Panc1 (cell line): ENCODE measurements at regions not wholly inside any gene's neighbourhood (a gene's known extent, or its start where the extent isn't known, plus 50 kb on each side); places are given as distances from the start of the nearest gene placed in this dataset.

ENCODE experiments used
- ATAC-seq: fragments of 200-7000 bp; cut with Tn5 transposase; 2 replicates; pipeline ENCODE4 v1.9.1; 2020; ENCODE audit warnings: mild to moderate bottlenecking, moderate library complexity
- BruUV-seq: library from RNA; stranded (reverse); fragments of 400-500 nt; replicated peaks from 2 replicates; lab custom pipeline; 2021; lab: Mats Ljungman, UMichigan
- CTCF ChIA-PET: fragments of 300-600 bp; sonication (Branson Sonifier 250); formaldehyde crosslinking; loops from one replicate; lab custom pipeline; 2022; ENCODE audit warnings: antibody characterized with exemption; lab: Charles Lee
- POLR2A ChIA-PET: fragments of 300-600 bp; sonication (Branson Sonifier 250); formaldehyde crosslinking; loops from one replicate; lab custom pipeline; 2022; ENCODE audit warnings: antibody characterized with exemption; lab: Charles Lee
- DNase-seq: peaks from one replicate; pipeline ENCODE4 v3.0.0-alpha.2; 2010; ENCODE audit warnings: low read depth, low spot score
- H3K27ac ChIP-seq: 2 replicates; pipeline ENCODE4 v1.5.1; 2011; ENCODE audit warnings: mild to moderate bottlenecking, low read length, inconsistent platforms
- H3K27me3 ChIP-seq: fragments of 200-500 bp; sonication (Bioruptor generic); 2 replicates; pipeline ENCODE4 v1.6.0; 2014; ENCODE audit warnings: low read length, inconsistent platforms; ENCODE audit not compliant: control insufficient read depth, insufficient read depth
- H3K36me3 ChIP-seq: fragments of 200-500 bp; sonication (Bioruptor generic); 2 replicates; pipeline ENCODE4 v1.5.1; 2014; ENCODE audit warnings: inconsistent platforms, mild to moderate bottlenecking, low read length, moderate library complexity; ENCODE audit not compliant: control insufficient read depth, insufficient read depth
- H3K4me1 ChIP-seq: 2 replicates; pipeline ENCODE4 v1.5.1; 2011; ENCODE audit warnings: inconsistent platforms, mild to moderate bottlenecking, low read length, moderate library complexity; ENCODE audit not compliant: control insufficient read depth, insufficient read depth
- H3K4me3 ChIP-seq, 2 experiments: 2 replicates each; pipeline ENCODE4 v1.5.1; 2011 to 2012; ENCODE audit warnings: low read depth in 2 of 2, low read length in 2 of 2, mild to moderate bottlenecking in 2 of 2, inconsistent platforms in 1 of 2, moderate library complexity in 1 of 2
- H3K9me3 ChIP-seq: fragments of 200-500 bp; sonication (Bioruptor generic); 2 replicates; pipeline ENCODE4 v1.5.1; 2014; ENCODE audit warnings: low read depth, mild to moderate bottlenecking, inconsistent platforms, low read length, moderate library complexity; ENCODE audit not compliant: control insufficient read depth, insufficient read depth
- POLR2AphosphoS5 ChIP-seq: IDR thresholded peaks from 2 replicates; pipeline ENCODE4 v1.6.1; 2012; ENCODE audit warnings: mild to moderate bottlenecking, low read depth, low read length, moderate library complexity
- REST ChIP-seq, 2 experiments: IDR thresholded peaks; 2 replicates each; pipeline ENCODE4 v1.6.1; 2011 to 2012; ENCODE audit warnings: low read depth in 2 of 2, control low read depth in 1 of 2, low read length in 1 of 2, mild to moderate bottlenecking in 1 of 2, moderate library complexity in 1 of 2; ENCODE audit not compliant: insufficient read depth in 1 of 2
- SIN3A ChIP-seq: IDR thresholded peaks from 2 replicates; pipeline ENCODE4 v1.6.1; 2012; ENCODE audit warnings: low read depth, mild to moderate bottlenecking, low read length, moderate library complexity, borderline replicate concordance; ENCODE audit not compliant: insufficient read depth
- TCF7L2 ChIP-seq: IDR thresholded peaks from 2 replicates; pipeline ENCODE4 v1.6.1; 2011; ENCODE audit warnings: mild to moderate bottlenecking, low read depth, low read length, inconsistent platforms
- in situ Hi-C: cut with HindIII; loops from 2 replicates; pipeline ENCODE4 v1.10.0; 2016; ENCODE audit warnings: low sequenced_read_pairs, low pct_unique_long_range_greater_than_20kb
- intact Hi-C: fragments of 100-400 bp; cut with micrococcal nuclease; formaldehyde crosslinking; loops from one replicate; pipeline ENCODE4 v1.10.0; 2022; ENCODE audit not compliant: unreplicated experiment
- TF ChIP-seq, protein P1 (sequence below): fragments of 450-650 bp; IDR thresholded peaks from 2 replicates; pipeline ENCODE4 v1.5.1; 2017; ENCODE audit warnings: mild to moderate bottlenecking

- TF ChIP-seq, protein P1, sequence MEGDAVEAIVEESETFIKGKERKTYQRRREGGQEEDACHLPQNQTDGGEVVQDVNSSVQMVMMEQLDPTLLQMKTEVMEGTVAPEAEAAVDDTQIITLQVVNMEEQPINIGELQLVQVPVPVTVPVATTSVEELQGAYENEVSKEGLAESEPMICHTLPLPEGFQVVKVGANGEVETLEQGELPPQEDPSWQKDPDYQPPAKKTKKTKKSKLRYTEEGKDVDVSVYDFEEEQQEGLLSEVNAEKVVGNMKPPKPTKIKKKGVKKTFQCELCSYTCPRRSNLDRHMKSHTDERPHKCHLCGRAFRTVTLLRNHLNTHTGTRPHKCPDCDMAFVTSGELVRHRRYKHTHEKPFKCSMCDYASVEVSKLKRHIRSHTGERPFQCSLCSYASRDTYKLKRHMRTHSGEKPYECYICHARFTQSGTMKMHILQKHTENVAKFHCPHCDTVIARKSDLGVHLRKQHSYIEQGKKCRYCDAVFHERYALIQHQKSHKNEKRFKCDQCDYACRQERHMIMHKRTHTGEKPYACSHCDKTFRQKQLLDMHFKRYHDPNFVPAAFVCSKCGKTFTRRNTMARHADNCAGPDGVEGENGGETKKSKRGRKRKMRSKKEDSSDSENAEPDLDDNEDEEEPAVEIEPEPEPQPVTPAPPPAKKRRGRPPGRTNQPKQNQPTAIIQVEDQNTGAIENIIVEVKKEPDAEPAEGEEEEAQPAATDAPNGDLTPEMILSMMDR, result no peak
- TF ChIP-seq SIN3A, result no peak
- TF ChIP-seq REST (IDR thresholded peaks at IDR 0.05; ENCODE audit: insufficient read depth in 1 of 2, low read depth in 2 of 2, low read length in 1 of 2), result no peak
- TF ChIP-seq TCF7L2, result no peak
- no peak for TF ChIP-seq POLR2AphosphoS5
- in situ Hi-C loops, result no loop called here
- H3K27me3 ChIP-seq, result no peaks in the 10 kb centered on the region
- ChIA-PET POLR2A (interaction anchor here (0.7 kb wide), 1 partner anchor 255 kb away, joined by 8 read pairs; no protein-coding TSS in a partner anchor), CTCF (no interaction called here)
- no peaks in the 10 kb centered on the region for H3K9me3 ChIP-seq
- intact Hi-C loops, result no loop called here
- BruUV-seq, result no TSS peak
- no peaks in the 10 kb centered on the region for H3K36me3 ChIP-seq
- peaks cover 3% of the 10 kb centered on the region; the same call in 1 of the 2 replicates for H3K4me1 ChIP-seq
- no peak for DNase-seq
- ATAC-seq, result no peak
- no peak overlapping the region for H3K4me3 ChIP-seq
- no peak overlapping the region for H3K27ac ChIP-seq
Observed at GRCh38 chr7:130840599-130840998, 106.6 kb upstream of the KLF14 start.

DNA sequence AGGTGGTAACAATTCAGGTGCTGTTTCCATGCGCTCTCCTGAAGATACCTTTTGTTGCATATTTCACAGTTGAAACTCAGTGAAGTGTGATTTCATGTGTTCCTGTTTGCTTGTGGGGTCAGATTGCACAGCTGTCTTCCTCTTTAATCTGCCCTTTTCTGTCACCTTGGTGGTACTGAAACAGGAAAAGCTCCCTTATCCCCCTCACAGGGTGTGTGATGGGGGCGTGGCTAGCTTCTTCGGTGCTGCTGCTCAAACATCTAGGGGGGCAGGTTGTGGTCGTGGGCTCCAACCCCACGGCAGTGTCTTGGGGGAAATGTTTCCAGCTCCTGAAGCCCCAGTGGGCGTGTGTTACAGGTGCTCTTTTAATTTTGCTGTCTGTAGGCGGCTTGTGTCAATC is 107.4 kb upstream of the KLF14 start:
- in situ Hi-C loops (no loop called here), intact Hi-C loops (no loop called here)
- Histone ChIP-seq H3K36me3 (no peaks in the 10 kb centered on the region), H3K27me3 (no peaks in the 10 kb centered on the region), H3K4me1 (peaks cover 3% of the 10 kb centered on the region; the same call in 1 of the 2 replicates), H3K9me3 (no peaks in the 10 kb centered on the region), H3K4me3 (no peak overlapping the region), H3K27ac (no peak overlapping the region)
- TF ChIP-seq POLR2AphosphoS5 (no peak), TCF7L2 (no peak), REST (IDR thresholded peaks at IDR 0.05; ENCODE audit: insufficient read depth in 1 of 2, low read depth in 2 of 2, low read length in 1 of 2) (no peak), SIN3A (no peak)
- TF ChIP-seq, protein P1, result no peak
- no peak for DNase-seq
- ChIA-PET CTCF (no interaction called here), POLR2A (no interaction called here)
- no TSS peak for BruUV-seq
- no peak for ATAC-seq
